ENCODE measurements at regions not wholly inside any gene's neighbourhood (a gene's known extent, or its start where the extent isn't known, plus 50 kb on each side); places are given as distances from the start of the nearest gene placed in this dataset.
A peak's percentile ranks its signal among the peaks of the same experiment; 100 is the strongest.

DNA sequence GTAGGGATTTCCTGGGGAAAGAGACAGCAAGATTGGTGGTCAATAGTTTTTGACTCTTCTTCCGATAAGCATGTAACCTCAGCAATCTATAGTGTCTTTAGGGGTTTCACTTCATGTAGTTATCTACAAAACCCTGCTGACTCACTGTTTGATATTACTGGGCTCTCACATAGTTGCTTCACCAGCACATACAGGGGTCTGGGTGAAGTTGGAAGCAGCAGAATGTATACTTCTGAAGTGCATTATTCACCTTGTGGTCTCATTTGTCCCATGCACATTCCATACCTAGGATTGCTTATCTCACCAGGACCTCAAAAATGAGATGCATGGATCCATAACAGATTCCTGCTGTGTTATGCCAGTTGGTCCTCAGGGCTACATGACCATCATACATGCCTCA lies 280.0 kb downstream of the LRIG3 start:
- Histone ChIP-seq H3K4me1 (no peaks in the 10 kb centered on the region), H3K4me3 (no peak overlapping the region), H3K27ac (no peak overlapping the region), H3K9me3 (peaks cover 0 to 5% (median 0%) of the 10 kb centered on the region in 3 donors), H3K27me3 (no peaks in the 10 kb centered on the region), H3K36me3 (no peaks in the 10 kb centered on the region)
- TF ChIP-seq POLR2A (IDR thresholded peaks at IDR 0.05), result no peak
- TF ChIP-seq, protein P1, sequence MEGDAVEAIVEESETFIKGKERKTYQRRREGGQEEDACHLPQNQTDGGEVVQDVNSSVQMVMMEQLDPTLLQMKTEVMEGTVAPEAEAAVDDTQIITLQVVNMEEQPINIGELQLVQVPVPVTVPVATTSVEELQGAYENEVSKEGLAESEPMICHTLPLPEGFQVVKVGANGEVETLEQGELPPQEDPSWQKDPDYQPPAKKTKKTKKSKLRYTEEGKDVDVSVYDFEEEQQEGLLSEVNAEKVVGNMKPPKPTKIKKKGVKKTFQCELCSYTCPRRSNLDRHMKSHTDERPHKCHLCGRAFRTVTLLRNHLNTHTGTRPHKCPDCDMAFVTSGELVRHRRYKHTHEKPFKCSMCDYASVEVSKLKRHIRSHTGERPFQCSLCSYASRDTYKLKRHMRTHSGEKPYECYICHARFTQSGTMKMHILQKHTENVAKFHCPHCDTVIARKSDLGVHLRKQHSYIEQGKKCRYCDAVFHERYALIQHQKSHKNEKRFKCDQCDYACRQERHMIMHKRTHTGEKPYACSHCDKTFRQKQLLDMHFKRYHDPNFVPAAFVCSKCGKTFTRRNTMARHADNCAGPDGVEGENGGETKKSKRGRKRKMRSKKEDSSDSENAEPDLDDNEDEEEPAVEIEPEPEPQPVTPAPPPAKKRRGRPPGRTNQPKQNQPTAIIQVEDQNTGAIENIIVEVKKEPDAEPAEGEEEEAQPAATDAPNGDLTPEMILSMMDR (IDR thresholded peaks at IDR 0.05), result no peak
- intact Hi-C loops (cut with DNase I), result no loop called here
- no peak for DNase-seq
- WGBS, 2 donors, result 88 to 100% methylated on average over 1 of the region's 1 CpG

DNA sequence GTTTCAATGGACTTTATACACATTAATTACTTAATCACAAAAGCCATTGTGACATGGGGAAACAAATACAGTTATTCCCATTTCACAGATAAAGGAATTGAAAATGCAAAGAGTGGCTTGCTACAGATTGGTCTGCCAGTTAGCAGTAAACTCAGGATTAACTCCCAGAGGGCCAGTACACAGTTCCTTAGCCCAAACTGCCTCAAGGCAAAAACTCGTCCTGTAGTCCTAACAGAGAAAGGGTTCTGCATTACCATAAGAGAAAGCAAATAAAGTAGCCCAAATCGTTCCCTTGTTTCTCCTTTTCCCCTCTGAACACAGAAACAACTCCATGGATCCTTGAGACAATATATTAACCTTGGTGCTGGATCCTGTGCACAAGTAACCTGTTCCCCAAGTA lies 274.4 kb downstream of the LRIG3 start:
- H3K36me3 ChIP-seq, result no peaks in the 10 kb centered on the region
- H3K4me3 ChIP-seq, result no peak overlapping the region
- intact Hi-C loops (cut with DNase I), result no loop called here
- H3K4me1 ChIP-seq, result peaks cover 0 to 42% (median 0%) of the 10 kb centered on the region in 3 donors
- H3K27me3 ChIP-seq, result no peaks in the 10 kb centered on the region
- H3K27ac ChIP-seq, result no peak overlapping the region
- WGBS, 2 donors, result 61 to 64% methylated on average over 2 of the region's 2 CpGs
- no peaks in the 10 kb centered on the region for H3K9me3 ChIP-seq
- DNase-seq, result no peak
- TF ChIP-seq, protein P1 (IDR thresholded peaks at IDR 0.05), result no peak
- no peak for TF ChIP-seq POLR2A (IDR thresholded peaks at IDR 0.05)

DNA sequence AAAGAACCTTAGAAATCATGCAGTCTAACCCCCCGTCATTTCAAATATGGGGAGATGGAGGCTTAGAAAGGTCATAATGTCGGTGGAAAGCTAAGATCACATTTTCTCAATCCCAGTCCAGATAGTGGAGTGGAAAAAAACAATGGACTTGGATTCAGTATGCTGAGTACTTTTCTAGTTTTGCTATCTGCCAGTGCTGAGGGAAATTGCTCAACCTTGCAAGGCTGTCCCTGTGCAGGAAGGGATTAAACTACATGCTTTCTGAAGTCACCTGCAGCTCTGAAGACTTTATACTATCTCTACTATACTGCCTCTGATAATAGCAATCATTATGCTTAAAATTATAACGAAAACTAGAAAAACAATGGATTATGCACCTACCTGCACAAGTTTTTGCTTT lies 272.8 kb downstream of the LRIG3 start:
- Histone ChIP-seq H3K27me3 (no peaks in the 10 kb centered on the region), H3K36me3 (no peaks in the 10 kb centered on the region), H3K9me3 (no peaks in the 10 kb centered on the region), H3K4me3 (no peak overlapping the region), H3K27ac (no peak overlapping the region), H3K4me1 (peaks cover 0 to 48% (median 0%) of the 10 kb centered on the region in 3 donors)
- no peak for TF ChIP-seq POLR2A (IDR thresholded peaks at IDR 0.05)
- TF ChIP-seq, protein P1 (IDR thresholded peaks at IDR 0.05), result no peak
- WGBS, 2 donors, result 52 to 63% methylated on average over 3 of the region's 3 CpGs
- no peak for DNase-seq
- intact Hi-C loops (cut with DNase I), result no loop called here

DNA sequence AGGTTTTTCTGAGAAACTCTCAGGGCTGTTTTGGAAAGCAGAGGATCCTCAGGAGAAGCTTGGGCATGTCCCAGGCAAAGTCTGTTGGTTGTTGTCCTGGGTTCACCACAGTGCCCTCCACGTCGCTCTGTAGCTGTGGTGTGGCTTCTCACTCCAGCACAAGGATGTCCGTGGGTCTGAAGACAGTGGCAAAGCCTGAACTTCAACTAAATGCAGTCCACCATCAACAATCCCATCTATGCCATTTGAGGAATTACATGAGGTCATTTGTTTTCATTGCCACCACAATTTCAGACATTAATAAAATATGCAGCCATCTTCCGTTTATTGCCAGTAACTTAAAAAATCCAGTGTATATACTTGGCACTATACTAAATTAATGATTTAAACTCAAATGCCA lies 272.1 kb downstream of the LRIG3 start:
- DNase-seq, result no peak
- Histone ChIP-seq H3K27me3 (no peaks in the 10 kb centered on the region), H3K4me1 (peaks cover 0 to 48% (median 0%) of the 10 kb centered on the region in 3 donors), H3K9me3 (no peaks in the 10 kb centered on the region), H3K27ac (peak overlapping the region in 1 of 4 donors; percentile 6), H3K4me3 (no peak overlapping the region), H3K36me3 (no peaks in the 10 kb centered on the region)
- 39 to 53% methylated on average over 4 of the region's 4 CpGs for WGBS, 2 donors
- TF ChIP-seq, protein P1 (IDR thresholded peaks at IDR 0.05), result no peak
- no peak for TF ChIP-seq POLR2A (IDR thresholded peaks at IDR 0.05)
- intact Hi-C loops (cut with DNase I), result no loop called here

DNA sequence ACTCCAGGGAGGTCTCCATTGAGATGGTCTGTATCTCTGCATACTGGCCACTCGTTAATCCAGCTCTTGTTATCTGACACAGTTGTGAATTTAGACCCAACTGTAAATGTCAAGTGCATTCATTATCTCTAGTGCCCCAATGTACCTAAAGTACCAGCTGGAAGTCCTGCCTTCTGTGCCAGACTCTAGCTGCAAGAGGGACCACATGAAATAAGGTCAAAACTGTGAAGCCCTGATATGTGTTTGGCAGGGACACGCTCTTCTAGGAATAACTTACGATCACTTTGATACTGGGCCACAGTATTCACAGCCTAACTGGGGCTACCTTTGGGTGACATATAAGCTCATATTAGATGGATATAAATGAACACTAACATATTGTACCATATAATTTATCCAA lies 268.5 kb downstream of the LRIG3 start:
- 91 to 98% methylated on average over 3 of the region's 3 CpGs for WGBS, 2 donors

More for the DNA sequence above, 268.5 kb downstream of the LRIG3 start:
- intact Hi-C loops (cut with DNase I), result no loop called here
- Histone ChIP-seq H3K36me3 (no peaks in the 10 kb centered on the region), H3K9me3 (peaks cover 0 to 5% (median 0%) of the 10 kb centered on the region in 3 donors), H3K4me1 (peaks cover 0 to 42% (median 0%) of the 10 kb centered on the region in 3 donors), H3K27ac (no peak overlapping the region), H3K27me3 (no peaks in the 10 kb centered on the region), H3K4me3 (no peak overlapping the region)
- TF ChIP-seq, protein P1 (IDR thresholded peaks at IDR 0.05), result no peak
- TF ChIP-seq POLR2A (IDR thresholded peaks at IDR 0.05), result no peak
- DNase-seq, result no peak

All from esophagus squamous epithelium (tissue), 5 donors.